K562 (cell line): ENCODE measurements at regions not wholly inside any gene's neighbourhood (a gene's known extent, or its start where the extent isn't known, plus 50 kb on each side); places are given as distances from the start of the nearest gene placed in this dataset.

Experiments
- C11orf30 ChIP-seq: fragments of 450-650 bp; IDR thresholded peaks from 2 replicates; pipeline ENCODE4 v1.6.1; 2016; ENCODE audit warnings: low read depth, mild to moderate bottlenecking
- CBX3 ChIP-seq, 2 experiments: IDR thresholded peaks; 1 replicate in 1 of 2; 2 replicates in 1 of 2; pipeline ENCODE4 v1.6.1; 2012; ENCODE audit warnings: inconsistent platforms in 2 of 2, low read length in 2 of 2, borderline replicate concordance in 1 of 2, control low read depth in 1 of 2
- FOXM1 ChIP-seq, 2 experiments: fragments of 450-650 bp in 1 of 2; sonication (generic) in 1 of 2; formaldehyde crosslinking in 1 of 2; IDR thresholded peaks; 2 replicates each; pipeline versions ENCODE4 v1.6.1 to v1.9.0; 2017 to 2022; ENCODE audit warnings: low read depth in 2 of 2, mild to moderate bottlenecking in 2 of 2, missing genetic modification reagents in 1 of 2, moderate library complexity in 1 of 2
- GMEB1 ChIP-seq: fragments of 250-450 bp; sonication (Bioruptor Pico); IDR thresholded peaks from 2 replicates; pipeline ENCODE4 v1.4.0; 2020; ENCODE audit warnings: mild to moderate bottlenecking
- HNRNPUL1 ChIP-seq: fragments of 200-400 bp; formaldehyde crosslinking; IDR thresholded peaks from 2 replicates; pipeline ENCODE4 v1.6.1; 2017; ENCODE audit warnings: low read length
- MCM5 ChIP-seq: fragments of 450-650 bp; IDR thresholded peaks from 2 replicates; pipeline ENCODE4 v1.6.1; 2016; ENCODE audit warnings: low read depth
- MECOM ChIP-seq: fragments of 250-450 bp; sonication (Bioruptor Pico); IDR thresholded peaks from 2 replicates; pipeline ENCODE4 v1.8.0; 2022; ENCODE audit warnings: inconsistent platforms
- MGA ChIP-seq: fragments of 450-650 bp; IDR thresholded peaks from 2 replicates; pipeline ENCODE4 v1.6.1; 2016; ENCODE audit warnings: mild to moderate bottlenecking, moderate library complexity
- MXI1 ChIP-seq: IDR thresholded peaks from 2 replicates; pipeline ENCODE4 v1.6.1; 2011; ENCODE audit warnings: low read depth, mild to moderate bottlenecking, improper control_type of control experiment, low read length
- NRF1 ChIP-seq, 2 experiments: fragments of 450-650 bp; IDR thresholded peaks in 1 of 2; conservative IDR thresholded peaks in 1 of 2; 2 replicates each; pipeline ENCODE4 v1.6.1; 2014; ENCODE audit warnings: mild to moderate bottlenecking in 2 of 2
- RHOXF2B ChIP-seq: fragments of 250-450 bp; sonication (Bioruptor Pico); conservative IDR thresholded peaks from 2 replicates; pipeline ENCODE4 v1.5.1; 2021
- TEAD1 ChIP-seq, 2 experiments: fragments of 450-650 bp in 1 of 2; sonication (generic) in 1 of 2; formaldehyde crosslinking; IDR thresholded peaks; 2 replicates each; pipeline versions ENCODE4 v1.4.0 to v1.8.0; 2020 to 2022; ENCODE audit warnings: mild to moderate bottlenecking in 2 of 2, missing genetic modification reagents in 1 of 2
- ZBTB9 ChIP-seq: fragments of 450-650 bp; formaldehyde crosslinking; IDR thresholded peaks from 2 replicates; pipeline ENCODE4 v1.4.0; 2020; ENCODE audit warnings: mild to moderate bottlenecking, moderate library complexity

- TF ChIP-seq ZBTB9 (CRISPR knock-in tag) (no peak), RHOXF2B (CRISPR knock-in tag) (peak; percentile 87; the same call in 1 of the 2 replicates), MXI1 (no peak), NRF1 (conservative IDR thresholded peaks at IDR 0.05 in 1 of 2, IDR thresholded peaks at IDR 0.05 in 1 of 2) (no peak), MECOM (CRISPR knock-in tag) (peak; percentile 82), MCM5 (no peak), CBX3 (IDR thresholded peaks at IDR 0.05; ENCODE audit: borderline replicate concordance in 1 of 2, low read length in 2 of 2) (peak in 1 of 2 experiments; percentile 97; a peak in 2 of 3 replicates), FOXM1 (IDR thresholded peaks at IDR 0.05; ENCODE audit: low read depth) (no peak), FOXM1 (CRISPR knock-in tag; IDR thresholded peaks at IDR 0.05; ENCODE audit: low read depth) (no peak), HNRNPUL1 (no peak), GMEB1 (CRISPR knock-in tag) (peak; percentile 40; the same call in 1 of the 2 replicates), TEAD1 (CRISPR knock-in tag; IDR thresholded peaks at IDR 0.05) (peak in 1 of 2 experiments; percentile 85; a peak in 2 of 4 replicates), C11orf30 (peak; percentile 97), MGA (peak; percentile 62)
These were observed 175.8 kb upstream of the STT3B start (continued) for GRCh38 chr3:31356941-31357340.
